ENCODE measurements at regions not wholly inside any gene's neighbourhood (a gene's known extent, or its start where the extent isn't known, plus 50 kb on each side); places are given as distances from the start of the nearest gene placed in this dataset.

DNA sequence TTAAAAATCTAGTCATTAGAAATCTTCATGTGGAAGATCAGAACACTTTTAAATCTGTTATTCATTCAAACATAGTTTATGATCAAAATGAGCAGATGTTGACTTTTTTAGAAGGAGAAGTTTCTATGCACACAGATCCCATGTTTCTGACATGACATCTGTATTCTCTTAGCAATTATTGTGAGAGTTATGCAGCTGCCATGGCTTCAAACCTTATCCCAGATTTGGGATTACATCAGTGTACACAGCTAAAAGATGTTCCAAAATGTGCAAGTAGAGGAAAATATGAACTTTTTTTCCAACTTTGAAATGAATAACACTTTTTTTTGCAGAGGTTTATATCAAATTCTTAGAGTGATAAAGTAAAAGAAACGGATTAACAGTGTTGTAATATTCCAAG, 1166.9 kb downstream of the ZPLD1 start:
- no peak overlapping the region for H3K4me3 Mint-ChIP-seq (ENCODE audit: unreplicated experiment)
- intact Hi-C loops (cut with micrococcal nuclease; ENCODE audit: unreplicated experiment) = loop anchor here (10.0 kb wide), 1 partner anchor 927 kb away; no protein-coding TSS in a partner anchor
- no peaks in the 10 kb centered on the region for H3K9me3 ChIP-seq
- H3K4me1 ChIP-seq = no peaks in the 10 kb centered on the region
- no peaks in the 10 kb centered on the region for H3K27me3 ChIP-seq (replicated peaks; ENCODE audit: control insufficient read depth, insufficient read depth, low read length)
- CTCF ChIA-PET = no interaction called here
- H3K27ac Mint-ChIP-seq (ENCODE audit: unreplicated experiment) = no peak overlapping the region
- no peaks in the 10 kb centered on the region for H3K36me3 Mint-ChIP-seq (ENCODE audit: insufficient read depth, unreplicated experiment)
- POLR2A ChIA-PET = no interaction called here
- no peak overlapping the region for H3K4me3 ChIP-seq (ENCODE audit: low read depth, low read length)
- no peaks in the 10 kb centered on the region for H3K9me3 Mint-ChIP-seq (ENCODE audit: unreplicated experiment)
- DNase-seq = no peak
- H3K36me3 ChIP-seq (ENCODE audit: control insufficient read depth, insufficient read depth, low read length) = no peaks in the 10 kb centered on the region
- TF ChIP-seq, protein P1, sequence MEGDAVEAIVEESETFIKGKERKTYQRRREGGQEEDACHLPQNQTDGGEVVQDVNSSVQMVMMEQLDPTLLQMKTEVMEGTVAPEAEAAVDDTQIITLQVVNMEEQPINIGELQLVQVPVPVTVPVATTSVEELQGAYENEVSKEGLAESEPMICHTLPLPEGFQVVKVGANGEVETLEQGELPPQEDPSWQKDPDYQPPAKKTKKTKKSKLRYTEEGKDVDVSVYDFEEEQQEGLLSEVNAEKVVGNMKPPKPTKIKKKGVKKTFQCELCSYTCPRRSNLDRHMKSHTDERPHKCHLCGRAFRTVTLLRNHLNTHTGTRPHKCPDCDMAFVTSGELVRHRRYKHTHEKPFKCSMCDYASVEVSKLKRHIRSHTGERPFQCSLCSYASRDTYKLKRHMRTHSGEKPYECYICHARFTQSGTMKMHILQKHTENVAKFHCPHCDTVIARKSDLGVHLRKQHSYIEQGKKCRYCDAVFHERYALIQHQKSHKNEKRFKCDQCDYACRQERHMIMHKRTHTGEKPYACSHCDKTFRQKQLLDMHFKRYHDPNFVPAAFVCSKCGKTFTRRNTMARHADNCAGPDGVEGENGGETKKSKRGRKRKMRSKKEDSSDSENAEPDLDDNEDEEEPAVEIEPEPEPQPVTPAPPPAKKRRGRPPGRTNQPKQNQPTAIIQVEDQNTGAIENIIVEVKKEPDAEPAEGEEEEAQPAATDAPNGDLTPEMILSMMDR (IDR thresholded peaks at IDR 0.05; ENCODE audit: insufficient read depth in 1 of 2, low read depth in 1 of 2, low read length in 1 of 2, severe bottlenecking in 1 of 2, unreplicated experiment in 1 of 2) = no peak
- no peaks in the 10 kb centered on the region for H3K4me1 Mint-ChIP-seq (ENCODE audit: low read depth, unreplicated experiment)
- H3K27me3 Mint-ChIP-seq (ENCODE audit: insufficient read depth, unreplicated experiment) = no peaks in the 10 kb centered on the region
- no TSS peak for BruUV-seq (replicated peaks)

GRCh38 chr3:103609472-103609871, 1174.7 kb downstream of the ZPLD1 start:
- CTCF ChIA-PET = interaction anchor here (1.0 kb wide), 1 partner anchor 936 kb away, joined by 3 read pairs; no protein-coding TSS in a partner anchor
- TF ChIP-seq, protein P1 (IDR thresholded peaks at IDR 0.05; ENCODE audit: insufficient read depth in 1 of 2, low read depth in 1 of 2, low read length in 1 of 2, severe bottlenecking in 1 of 2, unreplicated experiment in 1 of 2) = peak in 1 of 2 experiments; percentile 8
- intact Hi-C loops (cut with micrococcal nuclease; ENCODE audit: unreplicated experiment) = loop anchor here (5.0 to 10.0 kb wide), 2 partner anchors 312 to 935 kb away; no protein-coding TSS in a partner anchor
- Mint-ChIP-seq H3K4me1 (ENCODE audit: low read depth, unreplicated experiment) (no peaks in the 10 kb centered on the region), H3K27me3 (ENCODE audit: insufficient read depth, unreplicated experiment) (no peaks in the 10 kb centered on the region), H3K9me3 (ENCODE audit: unreplicated experiment) (no peaks in the 10 kb centered on the region), H3K4me3 (ENCODE audit: unreplicated experiment) (no peak overlapping the region), H3K36me3 (ENCODE audit: insufficient read depth, unreplicated experiment) (no peaks in the 10 kb centered on the region), H3K27ac (ENCODE audit: unreplicated experiment) (no peak overlapping the region)
- H3K9me3 ChIP-seq = no peaks in the 10 kb centered on the region
- H3K27me3 ChIP-seq (replicated peaks; ENCODE audit: control insufficient read depth, insufficient read depth, low read length) = no peaks in the 10 kb centered on the region
- H3K36me3 ChIP-seq (ENCODE audit: control insufficient read depth, insufficient read depth, low read length) = no peaks in the 10 kb centered on the region
- DNase-seq = no peak
- no peak overlapping the region for H3K4me3 ChIP-seq (ENCODE audit: low read depth, low read length)
- POLR2A ChIA-PET = no interaction called here
- BruUV-seq (replicated peaks) = no TSS peak
- no peaks in the 10 kb centered on the region for H3K4me1 ChIP-seq

GRCh38 chr3:103613397-103614156, 1178.8 kb downstream of the ZPLD1 start:
- Mint-ChIP-seq H3K9me3 (ENCODE audit: unreplicated experiment) (no peaks in the 10 kb centered on the region), H3K27ac (ENCODE audit: unreplicated experiment) (no peak overlapping the region), H3K4me1 (ENCODE audit: low read depth, unreplicated experiment) (no peaks in the 10 kb centered on the region), H3K36me3 (ENCODE audit: insufficient read depth, unreplicated experiment) (no peaks in the 10 kb centered on the region), H3K27me3 (ENCODE audit: insufficient read depth, unreplicated experiment) (no peaks in the 10 kb centered on the region), H3K4me3 (ENCODE audit: unreplicated experiment) (no peak overlapping the region)
- H3K27me3 ChIP-seq (replicated peaks; ENCODE audit: control insufficient read depth, insufficient read depth, low read length) = no peaks in the 10 kb centered on the region
- ChIA-PET POLR2A (no interaction called here), CTCF (no interaction called here)
- intact Hi-C loops (cut with micrococcal nuclease; ENCODE audit: unreplicated experiment) = no loop called here
- no peak for DNase-seq
- no peaks in the 10 kb centered on the region for H3K36me3 ChIP-seq (ENCODE audit: control insufficient read depth, insufficient read depth, low read length)
- BruUV-seq (replicated peaks) = no TSS peak
- TF ChIP-seq, protein P1 (IDR thresholded peaks at IDR 0.05; ENCODE audit: insufficient read depth in 1 of 2, low read depth in 1 of 2, low read length in 1 of 2, severe bottlenecking in 1 of 2, unreplicated experiment in 1 of 2) = no peak
- no peak overlapping the region for H3K4me3 ChIP-seq (ENCODE audit: low read depth, low read length)
- H3K9me3 ChIP-seq = no peaks in the 10 kb centered on the region
- no peaks in the 10 kb centered on the region for H3K4me1 ChIP-seq

Data from Caco-2 (cell line).